HG02642 (cell line): ENCODE measurements at regions not wholly inside any gene's neighbourhood (a gene's known extent, or its start where the extent isn't known, plus 50 kb on each side); places are given as distances from the start of the nearest gene placed in this dataset.
"Not testable (repeated sequence)": the region's sequence is repeated elsewhere in the genome, so short reads cannot be mapped to it uniquely, and the experiment has no call there.

ENCODE experiments used
- ATAC-seq: cut with Tn5 transposase; IDR thresholded peaks from one replicate; pipeline ENCODE4 v1.9.1; 2021; ENCODE audit warnings: mild to moderate bottlenecking; ENCODE audit not compliant: unreplicated experiment, poor library complexity

DNA sequence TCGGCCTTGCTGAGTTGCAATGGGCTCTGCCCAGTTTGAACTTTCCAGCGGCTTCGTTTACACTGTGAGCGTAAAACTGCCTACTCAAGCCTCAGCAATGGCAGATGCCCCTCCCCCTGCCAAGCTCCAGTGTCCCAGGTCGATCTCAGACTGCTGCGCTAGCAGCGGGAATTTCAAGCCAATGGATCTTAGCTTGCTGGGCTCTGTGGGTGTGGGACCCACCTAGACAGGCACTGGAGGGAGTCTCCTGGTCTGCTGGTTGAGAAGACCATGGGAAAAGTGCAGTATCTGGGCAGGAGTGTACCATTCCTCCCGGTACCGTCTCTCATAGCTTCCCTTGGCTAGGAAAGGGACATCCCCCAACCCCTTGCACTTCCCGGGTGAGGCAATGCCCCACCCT, 88.2 kb downstream of the KLHL28 start:
- ATAC-seq, result no peak

DNA sequence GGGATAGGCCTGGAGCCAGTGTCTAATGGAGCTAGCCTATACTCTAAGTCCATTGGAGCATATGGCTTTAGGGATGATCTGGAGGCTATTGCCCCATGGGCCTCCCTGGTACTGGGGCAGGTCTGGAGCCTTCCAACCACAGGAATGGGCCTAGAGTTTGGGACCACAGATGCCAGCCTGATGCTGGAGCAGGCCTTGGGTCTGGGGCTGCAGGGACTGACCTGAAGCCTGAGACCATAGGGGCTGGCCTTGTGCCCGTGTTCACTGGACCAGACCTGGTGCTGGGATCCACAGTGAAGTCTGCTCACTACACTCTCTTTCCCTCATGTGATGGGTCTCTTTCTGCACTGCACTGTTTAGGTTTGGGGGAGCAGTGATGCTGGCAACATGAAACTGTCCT, 95.0 kb downstream of the KLHL28 start:
- no peak for ATAC-seq

DNA sequence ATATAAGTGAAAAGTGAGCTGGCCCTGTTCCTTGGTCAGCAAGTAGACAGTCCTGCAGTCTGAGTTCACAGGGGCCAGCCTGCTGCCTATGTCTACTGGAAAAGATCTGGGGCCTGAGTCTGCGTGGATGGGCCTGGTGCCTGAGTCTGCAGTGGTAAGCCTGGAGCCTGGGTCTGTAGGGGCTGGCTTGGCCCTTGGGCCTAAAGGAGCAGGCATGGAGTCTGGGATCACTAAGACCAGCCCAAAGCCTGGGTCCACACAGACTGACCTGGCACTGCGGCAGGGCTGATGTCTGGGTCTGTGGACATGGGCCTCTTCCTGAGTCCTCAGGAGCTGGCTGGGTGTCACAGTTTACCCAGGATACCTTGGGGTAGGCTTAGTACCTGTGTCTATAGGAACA, 95.4 kb downstream of the KLHL28 start:
- ATAC-seq, result no peak

DNA sequence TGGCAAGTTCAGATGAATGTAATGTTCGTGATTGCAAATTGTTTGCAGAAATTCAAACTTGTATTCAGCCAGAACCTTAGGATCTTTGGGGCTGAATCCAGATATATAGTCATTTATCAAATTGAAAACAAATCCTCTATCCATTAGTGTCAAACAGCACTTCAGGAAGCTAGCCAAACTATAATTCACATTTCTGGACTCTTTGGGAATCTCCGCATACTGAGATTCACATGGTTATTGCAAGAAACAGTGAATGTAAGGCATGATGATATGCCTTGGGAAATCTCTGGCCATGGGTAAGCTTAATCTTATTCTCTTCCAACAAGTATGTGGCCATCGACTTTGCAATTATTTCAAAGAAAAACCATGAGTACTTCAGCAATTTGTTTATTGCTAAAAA, 98.5 kb downstream of the KLHL28 start:
- no peak for ATAC-seq

DNA sequence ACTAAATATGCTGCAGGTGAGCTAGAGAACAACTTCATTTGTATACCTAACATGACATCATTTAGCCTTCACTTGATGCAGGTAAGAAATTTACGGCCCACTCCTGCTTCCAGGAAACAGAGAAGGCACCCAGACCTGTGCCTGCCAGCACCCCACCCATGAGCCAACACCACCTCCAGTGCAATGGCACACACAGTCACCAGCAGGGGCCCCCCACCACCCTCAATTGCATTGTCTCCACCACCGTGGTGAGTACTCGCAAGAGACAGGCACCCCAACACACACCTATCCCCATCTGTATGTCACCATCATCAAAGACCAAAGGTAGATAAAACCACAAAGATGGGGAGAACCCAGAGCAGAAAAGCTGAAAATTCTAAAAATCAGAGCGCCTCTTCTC, 107.6 kb downstream of the KLHL28 start:
- ATAC-seq, result no peak

DNA sequence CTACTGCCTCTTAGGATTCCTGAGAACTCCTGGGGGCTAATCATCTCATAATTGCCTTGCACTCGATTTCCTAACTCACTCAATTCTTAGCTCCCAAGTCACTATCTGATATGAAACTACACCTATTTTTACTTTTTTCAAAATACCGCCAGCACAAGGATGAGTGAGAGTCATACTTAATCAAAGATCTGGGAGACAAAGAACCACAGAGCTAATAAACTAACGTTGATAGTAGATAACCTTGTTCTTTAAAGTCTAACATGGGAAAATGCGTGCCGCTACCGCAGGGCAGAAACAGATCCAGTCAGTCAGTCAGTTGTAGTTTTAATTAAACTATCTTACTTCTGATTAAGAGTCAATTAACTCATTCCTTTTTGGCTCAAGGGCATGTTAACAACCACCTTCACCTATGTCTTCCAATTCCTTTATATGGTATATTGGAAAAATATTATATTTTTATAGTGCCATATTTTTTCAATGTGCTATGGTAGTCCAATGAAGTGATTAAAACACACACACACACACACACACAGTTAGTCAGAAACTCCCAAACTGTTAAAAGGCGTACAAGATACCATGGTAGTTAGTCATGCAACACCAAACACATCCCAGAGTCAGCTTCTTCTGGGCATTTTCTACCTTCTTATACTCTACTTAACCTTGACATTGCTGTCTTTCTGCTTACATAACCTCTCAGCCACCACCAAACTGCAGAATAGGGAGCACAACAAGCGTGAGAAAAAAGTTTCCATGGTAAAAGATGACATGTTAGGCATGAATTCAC, 114.0 kb downstream of the KLHL28 start:
- no peak for ATAC-seq

DNA sequence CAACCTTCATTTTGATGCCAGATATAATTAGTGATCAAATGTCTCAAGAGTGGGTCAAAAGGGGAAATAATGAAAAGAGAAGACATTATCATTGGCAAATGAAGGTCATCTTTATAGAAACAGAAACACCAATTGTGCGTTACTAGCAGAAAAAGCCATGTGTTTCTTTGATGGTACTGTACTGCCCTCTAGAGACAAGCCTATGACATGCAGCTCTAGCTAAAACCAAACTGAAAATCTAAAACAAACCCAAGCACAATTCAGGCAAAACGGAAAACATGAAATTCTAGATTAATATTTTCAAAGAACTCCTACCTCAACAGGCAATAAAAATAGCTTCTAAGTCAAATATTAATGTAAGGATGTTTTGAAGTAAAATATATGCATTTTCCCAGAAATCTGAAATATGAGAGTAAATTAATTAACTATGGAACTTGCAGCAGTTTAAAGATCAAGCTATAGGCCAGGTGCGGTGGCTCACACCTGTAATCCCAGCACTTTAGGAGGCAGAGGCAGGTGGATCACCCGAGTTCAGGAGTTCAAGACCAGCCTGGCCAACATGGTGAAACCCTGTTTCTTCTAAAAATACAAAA, 115.4 kb downstream of the KLHL28 start:
- ATAC-seq, result peak; percentile 74

DNA sequence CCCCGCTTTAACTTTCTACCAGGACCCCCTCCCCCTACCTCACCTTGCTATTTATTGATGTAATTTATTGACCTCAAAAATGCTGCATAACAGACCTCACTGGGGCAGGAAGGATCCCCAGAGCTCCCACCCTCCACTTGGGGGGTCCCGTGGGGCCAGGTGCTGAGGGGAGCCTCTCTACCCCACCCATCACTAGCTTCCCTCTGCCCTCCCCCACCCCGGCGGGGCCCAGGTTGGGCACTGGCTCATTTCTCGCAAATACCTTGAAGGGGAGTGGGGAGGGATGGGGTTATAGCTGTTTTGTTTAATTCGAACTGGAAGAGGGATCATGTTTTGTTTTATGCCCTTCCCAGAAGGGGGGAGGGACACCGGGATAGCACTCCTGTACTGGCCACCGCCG, 125.8 kb downstream of the KLHL28 start:
- not testable (repeated sequence) for ATAC-seq

DNA sequence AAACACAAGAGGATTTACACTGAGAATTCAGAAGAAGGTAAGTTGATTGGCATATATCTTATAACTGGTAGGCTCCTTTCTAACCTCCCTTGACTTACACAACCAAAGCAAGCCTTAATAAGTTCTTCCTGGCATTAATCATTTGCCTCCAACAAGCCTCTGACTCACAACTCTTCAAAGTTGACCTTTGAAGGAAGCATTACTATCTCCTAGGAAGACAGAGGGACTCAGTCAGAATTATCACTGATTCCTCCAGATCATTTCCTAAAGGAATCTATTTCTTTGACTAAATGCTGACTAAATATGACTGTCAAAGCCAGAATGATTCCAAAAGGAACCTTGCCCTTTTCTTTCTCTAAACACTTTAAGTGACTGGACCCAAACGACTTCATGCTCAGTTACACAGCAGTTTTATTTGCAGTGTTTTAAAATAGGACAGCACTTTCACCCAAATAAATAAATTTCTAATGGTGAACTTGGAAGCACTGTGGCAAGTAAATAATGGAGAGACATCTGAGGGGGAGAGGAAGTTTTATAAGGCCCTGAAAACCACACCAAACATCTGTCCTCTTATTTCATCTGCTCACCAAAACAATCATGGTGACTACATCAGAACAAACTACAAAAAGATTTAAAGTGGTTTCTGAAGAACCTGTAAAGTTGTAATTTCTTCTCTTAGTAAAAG, 128.2 kb downstream of the KLHL28 start:
- no peak for ATAC-seq

DNA sequence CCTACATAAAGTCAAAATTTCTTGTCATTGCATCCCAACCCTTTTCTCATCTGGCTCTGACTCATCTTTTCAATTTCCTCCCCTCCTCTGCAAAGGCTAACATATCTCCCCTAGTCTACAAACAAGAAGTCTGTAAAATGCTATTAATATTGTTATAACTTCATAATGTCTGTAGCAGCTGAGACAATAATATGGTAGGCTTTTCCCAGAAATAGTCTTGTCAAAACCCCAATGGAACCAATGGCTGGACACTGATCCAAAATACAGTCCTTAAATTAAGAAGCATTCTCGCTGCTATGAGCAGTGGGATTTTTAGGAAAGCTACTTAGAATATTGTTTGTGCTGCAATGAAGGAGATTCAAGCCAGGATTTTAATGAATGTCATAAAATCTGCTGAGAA, 131.4 kb downstream of the KLHL28 start:
- no peak for ATAC-seq

DNA sequence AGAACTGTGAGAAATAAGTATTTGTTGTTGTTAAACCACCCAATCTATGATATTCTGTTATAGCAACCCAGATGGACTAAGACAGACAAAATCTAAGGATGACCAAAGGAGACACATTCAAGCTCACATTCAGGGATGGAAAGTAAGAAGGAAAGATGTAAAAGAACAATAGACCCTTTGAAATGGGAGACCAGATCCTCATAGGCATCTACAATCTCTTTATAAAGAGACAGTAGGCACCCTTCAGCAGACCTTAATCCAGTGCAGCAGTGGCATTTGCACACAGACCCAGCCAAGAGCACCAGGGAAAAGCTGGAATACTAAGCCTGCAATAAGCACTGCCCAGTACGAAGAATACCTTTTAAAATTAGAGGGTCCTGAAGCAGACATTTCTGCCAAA, 132.7 kb downstream of the KLHL28 start:
- no peak for ATAC-seq

DNA sequence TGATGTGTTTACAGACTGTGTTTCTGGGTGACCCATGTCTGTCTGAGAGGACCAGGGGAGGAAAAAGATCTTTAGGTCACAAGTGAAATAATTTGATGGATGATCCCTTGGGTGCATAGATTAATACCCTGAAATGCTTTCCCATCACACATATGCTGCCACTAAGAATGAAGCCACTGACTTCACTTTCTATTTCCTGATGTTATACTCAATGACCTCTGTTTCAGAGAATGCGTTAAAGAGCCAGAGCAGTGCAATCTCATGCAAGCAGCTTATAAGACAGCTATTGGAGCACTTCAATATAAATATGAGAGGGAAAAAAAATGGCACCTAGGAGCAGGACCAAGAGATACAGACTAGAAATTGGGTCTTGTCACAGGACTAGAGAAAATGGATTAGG, 133.7 kb downstream of the KLHL28 start:
- no peak for ATAC-seq

DNA sequence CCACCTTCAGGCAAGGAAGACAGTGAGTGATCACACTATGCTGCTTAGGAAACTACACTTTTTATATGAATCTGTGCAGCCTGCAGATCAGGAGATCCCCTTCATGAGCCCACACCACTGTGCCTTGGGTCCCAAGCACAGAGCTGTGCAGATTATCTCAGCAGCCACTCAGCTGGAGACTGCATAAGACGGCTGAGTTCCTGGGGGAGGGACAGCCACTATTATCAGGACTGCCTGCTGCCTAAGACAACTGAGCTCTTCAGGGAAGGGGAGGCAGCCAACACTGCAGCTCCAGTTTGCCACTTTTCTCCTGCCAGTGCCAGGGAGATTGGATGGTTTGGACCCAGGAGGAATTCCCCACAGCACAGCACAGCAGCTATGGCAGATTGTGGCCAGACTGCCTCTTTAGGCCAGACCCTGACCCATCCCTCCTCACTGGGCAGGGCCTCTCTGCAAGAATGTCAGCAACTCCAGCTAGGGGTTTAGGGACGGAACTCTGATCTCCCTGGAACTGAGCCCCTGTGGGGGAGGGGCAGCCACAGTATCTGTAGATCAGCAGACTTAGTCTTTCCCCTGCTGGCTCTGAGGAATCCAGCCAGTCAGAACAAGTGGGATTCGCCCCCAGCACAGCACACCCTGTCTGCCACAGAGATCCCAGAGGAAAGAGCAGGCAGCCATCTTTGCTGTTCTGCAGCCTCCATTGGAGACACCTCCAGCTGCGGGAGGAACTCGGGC, 141.3 kb downstream of the KLHL28 start:
- ATAC-seq, result no peak

DNA sequence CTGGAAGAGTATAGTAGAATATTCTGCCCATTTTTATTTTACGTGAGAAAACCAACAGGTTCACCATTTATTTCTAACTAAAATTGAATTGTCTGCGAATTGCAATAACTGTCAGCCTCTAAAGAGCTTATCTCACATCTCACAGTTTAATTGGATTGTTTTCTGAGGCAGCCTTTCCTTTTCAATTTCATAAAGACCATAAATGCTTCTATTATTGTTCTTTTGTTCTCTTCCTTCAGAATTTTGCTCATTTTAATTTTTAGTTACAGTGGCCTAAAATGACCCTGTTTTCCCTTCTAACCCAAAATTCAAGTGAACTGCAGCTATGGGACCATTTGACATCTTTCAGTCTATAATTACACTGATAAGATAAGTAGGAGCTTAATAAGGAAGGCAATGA, 147.6 kb downstream of the KLHL28 start:
- no peak for ATAC-seq

DNA sequence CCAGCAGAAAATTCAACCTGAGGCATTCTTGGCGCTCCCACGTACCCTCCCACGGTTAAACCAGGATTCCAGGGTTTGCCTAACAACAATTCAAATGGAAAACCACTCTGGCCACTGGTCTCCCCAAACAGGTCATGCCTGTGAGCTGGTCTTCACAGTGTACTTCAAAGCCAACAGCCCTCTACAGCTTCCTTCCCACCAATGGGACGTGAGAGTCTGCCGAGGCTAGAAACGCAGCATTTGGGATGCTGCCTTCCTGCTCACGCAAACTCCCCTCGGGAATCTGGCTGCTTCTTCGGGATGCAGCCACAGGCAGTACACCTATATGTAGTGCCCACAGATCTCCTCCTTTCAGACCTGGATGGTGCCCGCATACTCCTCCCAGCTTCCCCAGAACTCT, 149.1 kb downstream of the KLHL28 start:
- ATAC-seq, result no peak

DNA sequence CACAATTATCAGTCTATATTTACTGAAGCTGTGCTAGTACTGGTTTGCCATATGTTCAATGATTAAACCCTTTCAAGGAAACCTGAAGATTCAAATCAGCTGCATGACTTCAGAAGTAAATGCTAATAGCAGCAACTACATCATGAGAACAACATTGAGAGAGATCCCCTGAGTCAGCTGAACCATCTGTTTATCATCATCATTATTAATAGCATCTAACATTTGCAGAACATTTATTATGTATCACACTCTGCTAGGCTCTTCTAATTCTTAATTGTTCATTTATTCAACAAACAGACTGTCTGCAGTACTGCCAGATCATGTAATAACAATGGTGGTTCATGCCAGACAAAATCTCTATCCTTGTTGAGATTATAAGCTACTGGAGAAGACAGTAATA, 157.4 kb downstream of the KLHL28 start:
- no peak for ATAC-seq

DNA sequence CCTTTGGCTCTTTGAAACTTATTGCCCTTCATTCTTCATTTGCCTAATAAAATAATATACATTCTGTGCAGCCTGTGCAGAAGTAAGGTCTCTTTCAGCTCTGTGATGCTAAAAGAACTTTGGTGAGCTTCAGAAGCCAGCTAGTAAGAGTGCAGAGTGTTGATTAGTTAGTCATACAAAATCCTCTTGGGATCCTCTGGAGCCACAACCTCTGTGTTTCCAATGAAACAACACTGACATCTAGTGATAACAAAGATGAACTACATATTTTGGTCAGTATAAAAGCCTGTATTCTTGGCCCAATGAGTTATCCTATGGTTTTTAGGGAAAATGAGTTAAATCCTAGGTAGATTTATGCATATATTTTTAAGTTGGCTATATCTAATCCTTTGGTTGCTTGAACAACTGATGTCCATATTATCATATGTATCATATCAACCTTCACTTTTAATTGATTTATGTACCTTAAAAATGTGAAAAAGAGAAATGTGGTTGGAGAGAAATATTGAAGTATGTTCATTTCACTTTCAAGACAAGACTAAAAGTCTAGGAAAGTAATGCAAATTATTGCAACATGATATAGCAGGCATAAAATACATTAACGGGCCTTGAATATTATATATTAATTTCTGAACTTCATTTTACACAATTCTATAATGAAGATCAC, 158.4 kb downstream of the KLHL28 start:
- peak; percentile 81 for ATAC-seq

DNA sequence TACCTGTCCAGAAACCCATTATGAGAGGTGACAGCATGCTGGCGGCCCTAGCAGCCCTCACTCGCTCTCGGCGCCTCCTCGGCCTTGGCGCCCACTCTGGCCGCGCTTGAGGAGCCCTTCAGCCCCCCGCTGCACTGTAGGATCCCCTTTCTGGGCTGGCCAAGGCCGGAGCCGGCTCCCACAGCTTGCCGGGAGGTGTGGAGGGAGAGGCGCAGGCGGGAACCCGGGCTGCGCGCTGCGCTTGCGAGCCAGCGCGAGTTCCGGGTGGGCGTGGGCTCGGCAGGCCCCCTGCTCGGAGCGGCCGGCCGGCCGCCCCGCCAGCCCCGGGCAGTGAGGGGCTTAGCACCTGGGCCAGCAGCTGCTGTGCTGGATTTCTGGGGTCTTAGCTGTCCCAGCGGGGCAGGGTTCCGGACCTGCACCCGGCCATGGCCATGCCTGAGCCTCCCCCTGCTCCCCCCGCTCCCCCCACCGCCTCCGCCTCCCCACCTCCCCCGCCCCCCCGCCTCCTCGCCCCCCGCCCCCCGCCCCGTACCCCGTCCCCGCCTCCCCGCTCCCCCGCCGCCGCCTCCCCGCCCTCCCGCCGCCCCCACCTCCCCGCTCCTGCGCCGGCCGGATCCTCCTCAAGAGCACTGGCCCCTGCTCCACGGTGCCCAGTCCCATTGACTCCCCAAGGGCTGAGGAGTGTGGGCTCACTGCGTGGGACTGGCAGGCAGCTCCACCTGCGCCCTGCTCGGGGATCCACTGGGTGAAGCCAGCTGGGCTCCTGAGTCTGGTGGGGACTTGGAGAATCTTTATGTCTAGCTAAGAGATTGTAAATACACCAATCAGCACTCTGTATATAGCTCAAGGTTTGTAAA, 163.1 kb downstream of the KLHL28 start:
- no peak for ATAC-seq

DNA sequence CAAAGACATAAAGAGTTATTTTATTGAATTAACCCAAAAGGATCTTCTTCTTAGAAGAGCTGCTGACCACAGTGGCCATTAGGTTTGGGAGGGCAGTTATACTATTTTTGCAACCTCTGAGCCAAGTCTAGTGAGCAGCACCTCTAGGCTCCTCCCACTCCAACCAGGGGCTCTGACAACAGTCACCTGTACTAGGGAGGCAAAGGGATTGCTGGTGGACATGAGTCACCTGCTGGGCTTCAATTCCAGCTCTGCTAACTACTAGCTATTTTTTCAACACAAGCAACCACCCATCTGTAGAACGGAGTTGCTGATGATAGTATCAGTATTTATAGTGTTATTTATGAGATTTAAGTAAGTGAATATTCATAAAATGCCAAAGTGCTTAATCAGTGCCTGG, 166.0 kb downstream of the KLHL28 start:
- no peak for ATAC-seq

DNA sequence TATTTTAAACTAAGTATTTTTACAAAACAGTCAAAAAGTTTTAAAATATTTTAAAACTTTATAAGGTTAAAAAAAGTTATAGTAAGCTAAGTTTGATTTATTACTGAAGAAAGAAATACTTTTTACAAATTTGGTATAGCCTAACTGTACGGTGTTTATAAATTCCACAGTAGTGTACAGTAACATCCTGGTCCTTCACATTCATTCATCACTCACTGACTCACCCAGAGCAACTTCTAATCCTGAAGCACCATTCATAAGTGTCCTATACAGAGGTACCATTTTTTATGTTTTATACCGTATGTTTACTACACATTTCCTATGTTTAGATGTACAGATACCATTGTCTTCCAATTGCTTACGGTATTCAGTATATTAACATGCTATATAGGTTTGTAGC, 170.0 kb downstream of the KLHL28 start:
- no peak for ATAC-seq
